ENCODE measurements at regions not wholly inside any gene's neighbourhood (a gene's known extent, or its start where the extent isn't known, plus 50 kb on each side); places are given as distances from the start of the nearest gene placed in this dataset.

- TF ChIP-seq CTCF (conservative IDR thresholded peaks at IDR 0.05; ENCODE audit: low read depth, low read length): no peak
- TF ChIP-seq EZH2 (IDR thresholded peaks at IDR 0.05; ENCODE audit: low read length, unreplicated experiment): no peak
- TF ChIP-seq EZH2phosphoT487 (IDR thresholded peaks at IDR 0.05; ENCODE audit: borderline replicate concordance, low read length): no peak
These were observed 496.0 kb upstream of the MAP2 start for GRCh38 chr2:208927867-208928266.

Measured in PC-3 (cell line).